K562 (cell line): ENCODE measurements at regions not wholly inside any gene's neighbourhood (a gene's known extent, or its start where the extent isn't known, plus 50 kb on each side); places are given as distances from the start of the nearest gene placed in this dataset.
A peak's percentile ranks its signal among the peaks of the same experiment; 100 is the strongest.

Source experiments
- BRD4 ChIP-seq: fragments of 200-600 bp; sonication (generic); IDR thresholded peaks from 2 replicates; pipeline ENCODE4 v1.6.1; 2017; ENCODE audit warnings: inconsistent platforms
- CREB5 ChIP-seq: fragments of 250-450 bp; sonication (Bioruptor Pico); IDR thresholded peaks from 2 replicates; pipeline ENCODE4 v1.5.0; 2020; ENCODE audit warnings: mild to moderate bottlenecking
- CREM ChIP-seq: IDR thresholded peaks from 2 replicates; pipeline ENCODE4 v1.6.1; 2014; ENCODE audit warnings: antibody characterized with exemption, low read depth
- DMBX1 ChIP-seq: fragments of 250-450 bp; sonication (Bioruptor Pico); IDR thresholded peaks from 2 replicates; pipeline ENCODE4 v1.8.0; 2022; ENCODE audit warnings: inconsistent platforms, mild to moderate bottlenecking, moderate library complexity, borderline replicate concordance
- DNMT1 ChIP-seq: fragments of 450-650 bp; IDR thresholded peaks from 2 replicates; pipeline ENCODE4 v1.6.1; 2016; ENCODE audit warnings: antibody characterized with exemption, mild to moderate bottlenecking
- ELF2 ChIP-seq: fragments of 250-450 bp; sonication (Bioruptor Pico); IDR thresholded peaks from 2 replicates; pipeline ENCODE4 v1.5.0; 2021; ENCODE audit warnings: mild to moderate bottlenecking
- FOXA3 ChIP-seq, 2 experiments: fragments of 450-650 bp in 1 of 2; sonication (generic) in 1 of 2; formaldehyde crosslinking; IDR thresholded peaks in 1 of 2; conservative IDR thresholded peaks in 1 of 2; 2 replicates each; pipeline versions ENCODE4 v1.4.0 to v1.8.0; 2020 to 2022; ENCODE audit warnings: mild to moderate bottlenecking in 2 of 2, missing genetic modification reagents in 1 of 2
- GATAD2B ChIP-seq: fragments of 450-650 bp; IDR thresholded peaks from 2 replicates; pipeline ENCODE4 v1.6.1; 2017; ENCODE audit warnings: mild to moderate bottlenecking, borderline replicate concordance
- HNRNPK ChIP-seq: fragments of 200-400 bp; formaldehyde crosslinking; IDR thresholded peaks from one replicate; pipeline ENCODE4 v1.6.1; 2018; ENCODE audit warnings: mild to moderate bottlenecking, low read depth, low read length; ENCODE audit not compliant: poor library complexity, severe bottlenecking
- MED1 ChIP-seq: sonication (generic); formaldehyde crosslinking; IDR thresholded peaks from 2 replicates; pipeline ENCODE4 v1.8.1; 2023; ENCODE audit warnings: missing genetic modification reagents, borderline replicate concordance
- MLLT1 ChIP-seq, 2 experiments: fragments of 450-650 bp; IDR thresholded peaks; 2 replicates each; pipeline ENCODE4 v1.6.1; 2016
- NBN ChIP-seq: fragments of 450-650 bp; IDR thresholded peaks from 2 replicates; pipeline ENCODE4 v1.6.1; 2016; ENCODE audit warnings: low read depth, mild to moderate bottlenecking
- NELFE ChIP-seq: IDR thresholded peaks from 2 replicates; pipeline ENCODE4 v1.6.1; 2011; ENCODE audit warnings: mild to moderate bottlenecking; ENCODE audit not compliant: insufficient read depth, insufficient read length
- NR0B1 ChIP-seq: fragments of 450-650 bp; IDR thresholded peaks from one replicate; pipeline ENCODE4 v1.6.1; 2018; ENCODE audit warnings: mild to moderate bottlenecking, moderate library complexity; ENCODE audit not compliant: partially characterized antibody
- PCBP1 ChIP-seq: fragments of 200-400 bp; formaldehyde crosslinking; IDR thresholded peaks from 2 replicates; pipeline ENCODE4 v1.6.1; 2018; ENCODE audit warnings: mild to moderate bottlenecking, low read depth, low read length; ENCODE audit not compliant: poor library complexity, severe bottlenecking
- POLR2B ChIP-seq: fragments of 450-650 bp; IDR thresholded peaks from 2 replicates; pipeline ENCODE4 v1.6.1; 2018; ENCODE audit warnings: low read depth; ENCODE audit not compliant: partially characterized antibody
- RHOXF2B ChIP-seq: fragments of 250-450 bp; sonication (Bioruptor Pico); conservative IDR thresholded peaks from 2 replicates; pipeline ENCODE4 v1.5.1; 2021
- RNF2 ChIP-seq: sonication (generic); IDR thresholded peaks from 2 replicates; pipeline ENCODE4 v1.6.1; 2016
- STAT5A ChIP-seq: IDR thresholded peaks from 2 replicates; pipeline ENCODE4 v1.6.1; 2012; ENCODE audit warnings: low read length, inconsistent platforms, borderline replicate concordance
- STAT5B ChIP-seq: fragments of 250-450 bp; sonication (Bioruptor Pico); IDR thresholded peaks from 2 replicates; pipeline ENCODE4 v1.8.0; 2021; ENCODE audit warnings: mild to moderate bottlenecking, inconsistent platforms
- ZC3H11A ChIP-seq: IDR thresholded peaks from 2 replicates; pipeline ENCODE4 v1.6.1; 2012; ENCODE audit warnings: low read depth, low read length, improper control_type of control experiment
- ZFP1 ChIP-seq: fragments of 450-650 bp; formaldehyde crosslinking; IDR thresholded peaks from 2 replicates; pipeline ENCODE4 v1.4.0; 2020; ENCODE audit warnings: mild to moderate bottlenecking, mixed read lengths
- ZFP36 ChIP-seq: fragments of 150-350 bp; IDR thresholded peaks from 2 replicates; pipeline ENCODE4 v1.6.1; 2018; ENCODE audit warnings: low read length, low read depth; ENCODE audit not compliant: partially characterized antibody
- ZNF121 ChIP-seq: sonication (generic); formaldehyde crosslinking; conservative IDR thresholded peaks from 2 replicates; pipeline ENCODE4 v1.8.0; 2022; ENCODE audit warnings: missing genetic modification reagents
- ZNF3 ChIP-seq: fragments of 250-450 bp; sonication (Bioruptor Pico); IDR thresholded peaks from 2 replicates; pipeline ENCODE4 v1.5.0; 2021; ENCODE audit warnings: mild to moderate bottlenecking, moderate library complexity

- TF ChIP-seq ZC3H11A (no peak), RHOXF2B (CRISPR knock-in tag) (no peak), CREB5 (CRISPR knock-in tag) (no peak), MED1 (no peak), ZNF121 (CRISPR knock-in tag) (no peak), ZFP1 (CRISPR knock-in tag) (no peak), GATAD2B (no peak), MLLT1 (IDR thresholded peaks at IDR 0.05) (peak in 1 of 2 experiments; percentile 44; a peak in 1 of 4 replicates), DNMT1 (no peak), STAT5A (peak; percentile 88), ZNF3 (no peak), FOXA3 (CRISPR knock-in tag; conservative IDR thresholded peaks at IDR 0.05 in 1 of 2, IDR thresholded peaks at IDR 0.05 in 1 of 2) (peak; percentile 62 to 87; a peak in 3 of 4 replicates), CREM (peak; percentile 60; the same call in 1 of the 2 replicates), NR0B1 (no peak), ELF2 (no peak), STAT5B (no peak), NELFE (no peak), BRD4 (no peak), NBN (no peak), HNRNPK (no peak), PCBP1 (no peak), RNF2 (no peak), ZFP36 (no peak), POLR2B (no peak), DMBX1 (CRISPR knock-in tag) (no peak)
These were observed 54.3 kb upstream of the CCDC91 start (continued) for GRCh38 chr12:28135801-28136439.
